H1 (cell line): ENCODE measurements at regions not wholly inside any gene's neighbourhood (a gene's known extent, or its start where the extent isn't known, plus 50 kb on each side); places are given as distances from the start of the nearest gene placed in this dataset.

Experiments
- ASH2L ChIP-seq: fragments of 200-600, 300-600 bp; sonication (generic); IDR thresholded peaks from one replicate; pipeline ENCODE4 v1.7.1; 2017; ENCODE audit warnings: low read length
- BCL11A ChIP-seq, 2 experiments: IDR thresholded peaks; one replicate each; pipeline ENCODE4 v1.6.1; 2011; ENCODE audit warnings: low read depth in 2 of 2, low read length in 2 of 2, mild to moderate bottlenecking in 2 of 2
- HDAC2 ChIP-seq, 2 experiments: fragments of 300-600 bp in 1 of 2; sonication (generic) in 1 of 2; IDR thresholded peaks; 2 replicates each; pipeline ENCODE4 v1.6.1; 2011 to 2012; ENCODE audit warnings: low read depth in 2 of 2, low read length in 2 of 2, mild to moderate bottlenecking in 2 of 2, moderate library complexity in 2 of 2, borderline replicate concordance in 1 of 2, inconsistent platforms in 1 of 2
- KDM4A ChIP-seq: IDR thresholded peaks from one replicate; pipeline ENCODE4 v1.7.1; 2012; ENCODE audit warnings: low read depth, mild to moderate bottlenecking, moderate library complexity, low read length, inconsistent platforms; ENCODE audit not compliant: severe bottlenecking
- RBBP5 ChIP-seq: IDR thresholded peaks from 2 replicates; pipeline ENCODE4 v1.7.1; 2012; ENCODE audit warnings: low read depth, mild to moderate bottlenecking, inconsistent platforms, low read length, moderate library complexity, borderline replicate concordance
- RFX5 ChIP-seq: IDR thresholded peaks from 2 replicates; pipeline ENCODE4 v1.6.1; 2011; ENCODE audit warnings: low read depth, low read length, improper control_type of control experiment, borderline replicate concordance
- SAP30 ChIP-seq: fragments of 300-600 bp; sonication (generic); IDR thresholded peaks from 2 replicates; pipeline ENCODE4 v1.7.1; 2012; ENCODE audit warnings: low read length, moderate library complexity, mild to moderate bottlenecking, inconsistent platforms; ENCODE audit not compliant: insufficient read depth, insufficient replicate concordance
- SP2 ChIP-seq: IDR thresholded peaks from 2 replicates; pipeline ENCODE4 v1.6.1; 2012; ENCODE audit warnings: mild to moderate bottlenecking, low read length, inconsistent platforms

DNA sequence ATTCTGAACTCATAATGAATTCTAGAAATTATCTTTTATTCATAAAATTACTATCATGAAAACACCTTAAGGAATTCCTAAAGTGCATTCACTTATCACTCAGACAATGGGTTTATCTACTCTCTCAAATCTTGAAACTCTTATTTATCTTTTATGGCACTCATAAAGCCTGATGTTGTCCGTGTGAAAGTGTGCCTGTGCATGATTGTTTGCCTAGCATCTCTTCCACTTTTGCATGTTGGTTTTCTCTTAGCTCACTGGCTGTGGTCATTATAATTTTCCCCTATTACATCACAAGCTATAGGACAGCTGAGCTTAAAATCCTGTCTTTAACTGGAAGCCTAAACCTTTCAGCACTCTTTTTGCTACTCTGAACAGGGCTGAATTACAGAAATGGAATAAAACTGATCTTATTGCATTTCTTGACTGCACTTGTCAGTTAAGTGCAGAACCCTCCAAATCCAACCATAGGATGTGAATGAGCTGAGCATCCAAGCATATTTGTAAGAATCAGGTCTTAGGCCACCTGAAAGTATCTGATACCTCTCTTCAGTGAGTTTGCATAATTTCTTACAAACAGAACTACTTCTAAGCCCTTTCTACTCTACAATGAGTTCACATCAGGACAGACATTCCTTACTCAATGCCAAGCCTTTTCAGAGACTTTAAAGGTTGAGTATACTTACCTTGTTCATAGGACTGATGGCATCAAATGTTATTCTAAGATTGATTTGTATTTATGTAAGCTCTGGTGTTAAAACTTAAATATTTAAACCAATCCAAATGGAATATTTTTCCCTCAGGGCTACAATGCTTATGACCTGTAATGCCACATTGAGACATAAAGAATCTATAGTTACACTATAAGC, 221.2 kb upstream of the KITLG start (continued):
- TF ChIP-seq KDM4A (no peak), SP2 (no peak), ASH2L (no peak), RBBP5 (no peak), BCL11A (IDR thresholded peaks at IDR 0.05; ENCODE audit: low read depth in 2 of 2, low read length in 2 of 2) (no peak), HDAC2 (IDR thresholded peaks at IDR 0.05; ENCODE audit: borderline replicate concordance in 1 of 2, low read depth in 2 of 2, low read length in 2 of 2) (no peak), SAP30 (no peak), RFX5 (no peak)
